GM12891 (cell line): ENCODE measurements at regions not wholly inside any gene's neighbourhood (a gene's known extent, or its start where the extent isn't known, plus 50 kb on each side); places are given as distances from the start of the nearest gene placed in this dataset.

Experiments
- POLR2A ChIP-seq: IDR thresholded peaks from 2 replicates; pipeline ENCODE4 v1.6.1; 2011; ENCODE audit warnings: low read depth, low read length, control low read depth
- POLR2AphosphoS5 ChIP-seq: IDR thresholded peaks from 2 replicates; pipeline ENCODE4 v1.6.1; 2011; ENCODE audit warnings: low read depth, low read length, control low read depth
- POU2F2 ChIP-seq: IDR thresholded peaks from 2 replicates; pipeline ENCODE4 v1.6.1; 2011; ENCODE audit warnings: low read depth, mild to moderate bottlenecking, control low read depth, low read length, moderate library complexity

GRCh38 chr2:147558620-147559019 is 286.2 kb upstream of the ACVR2A start:
- TF ChIP-seq POLR2A (no peak), POU2F2 (no peak), POLR2AphosphoS5 (no peak)
